H1 (cell line): ENCODE measurements at regions not wholly inside any gene's neighbourhood (a gene's known extent, or its start where the extent isn't known, plus 50 kb on each side); places are given as distances from the start of the nearest gene placed in this dataset.

Source experiments
- CTCF ChIA-PET: fragments of 300-600 bp; sonication (Branson Sonifier 250); formaldehyde crosslinking; loops from one replicate; lab custom pipeline; 2021; ENCODE audit not compliant: partially characterized antibody; lab: Charles Lee
- POLR2A ChIA-PET: fragments of 300-600 bp; sonication (Branson Sonifier 250); formaldehyde crosslinking; loops from one replicate; lab custom pipeline; 2021; ENCODE audit warnings: inconsistent platforms; ENCODE audit not compliant: partially characterized antibody; lab: Charles Lee
- DNase-seq, 2 experiments: peaks; one replicate each; pipeline versions ENCODE4 v3.0.0 to v3.0.0-alpha.2; 2010 to 2022; ENCODE audit warnings: low spot score in 2 of 2, low read depth in 1 of 2, mixed read lengths in 1 of 2
- FAIRE-seq: peaks from 2 replicates; lab custom pipeline; 2011; peaks lifted over from hg19 to GRCh38; lab: Jason Lieb, UNC
- H2AFZ ChIP-seq: 2 replicates; pipeline ENCODE4 v1.8.1; 2012; ENCODE audit warnings: low read length, inconsistent platforms
- H2AK5ac ChIP-seq: 2 replicates; pipeline ENCODE4 v1.6.1; 2013; ENCODE audit warnings: low read depth, low read length
- H2BK120ac ChIP-seq: replicated peaks from 2 replicates; pipeline ENCODE3; 2013; ENCODE audit warnings: low read depth, low read length, inconsistent platforms
- H2BK12ac ChIP-seq: 2 replicates; pipeline ENCODE4 v1.6.1; 2013; ENCODE audit warnings: low read depth, low read length
- H2BK15ac ChIP-seq: 2 replicates; pipeline ENCODE4 v1.6.1; 2013; ENCODE audit warnings: low read length
- H2BK20ac ChIP-seq: 2 replicates; pipeline ENCODE4 v1.6.1; 2013; ENCODE audit warnings: low read length
- H2BK5ac ChIP-seq: 2 replicates; pipeline ENCODE4 v1.6.1; 2013; ENCODE audit warnings: low read depth, low read length
- H3K14ac ChIP-seq: 2 replicates; pipeline ENCODE4 v1.6.1; 2013; ENCODE audit warnings: inconsistent platforms; ENCODE audit not compliant: insufficient read length
- H3K18ac ChIP-seq: 2 replicates; pipeline ENCODE4 v1.6.1; 2013; ENCODE audit warnings: low read length; ENCODE audit errors: extremely low read depth
- H3K23ac ChIP-seq: 2 replicates; pipeline ENCODE4 v1.6.1; 2013; ENCODE audit warnings: inconsistent platforms; ENCODE audit not compliant: insufficient read length
- H3K23me2 ChIP-seq: 2 replicates; pipeline ENCODE4 v1.6.1; 2013; ENCODE audit warnings: low read depth, low read length
- H3K27ac ChIP-seq: 2 replicates; pipeline ENCODE4 v1.6.1; 2011; ENCODE audit warnings: low read depth, low read length, inconsistent platforms
- H3K27me3 ChIP-seq, 4 experiments: replicated peaks in 1 of 4; 1 replicate in 1 of 4; 2 replicates in 3 of 4; pipeline versions ENCODE4 v1.6.1 to v1.8.1; 2011 to 2013; ENCODE audit warnings: low read length in 3 of 4, mild to moderate bottlenecking in 3 of 4, inconsistent platforms in 2 of 4, mixed read lengths in 2 of 4, moderate library complexity in 1 of 4; ENCODE audit not compliant: control insufficient read depth in 3 of 4, insufficient read depth in 3 of 4; ENCODE audit errors: extremely low read depth in 1 of 4
- H3K36me3 ChIP-seq, 4 experiments: 2 replicates each; pipeline versions ENCODE4 v1.6.1 to v1.8.1; 2011 to 2013; ENCODE audit warnings: mild to moderate bottlenecking in 4 of 4, low read length in 3 of 4, moderate library complexity in 2 of 4, control low read depth in 1 of 4, inconsistent platforms in 1 of 4; ENCODE audit not compliant: insufficient read depth in 4 of 4, control insufficient read depth in 2 of 4
- H3K4ac ChIP-seq: replicated peaks from 2 replicates; pipeline ENCODE3; 2013; ENCODE audit warnings: low read length, low read depth, mixed read lengths, inconsistent platforms; ENCODE audit not compliant: insufficient read length
- H3K4me1 ChIP-seq, 4 experiments: replicated peaks in 1 of 4; 1 replicate in 1 of 4; 2 replicates in 3 of 4; pipeline versions ENCODE4 v1.6.1 to v1.8.1; 2011 to 2013; ENCODE audit warnings: low read length in 3 of 4, inconsistent platforms in 2 of 4, mixed read lengths in 1 of 4; ENCODE audit not compliant: insufficient read depth in 4 of 4, control insufficient read depth in 3 of 4
- H3K4me2 ChIP-seq, 2 experiments: 2 replicates each; pipeline versions ENCODE4 v1.6.1 to v1.8.1; 2011 to 2013; ENCODE audit warnings: low read depth in 2 of 2, low read length in 2 of 2, control low read depth in 1 of 2, inconsistent platforms in 1 of 2, mild to moderate bottlenecking in 1 of 2; ENCODE audit not compliant: insufficient read depth in 1 of 2
- H3K4me3 ChIP-seq, 4 experiments: fragments of 200-600, 300-600 bp in 1 of 4; sonication (generic), shearing (Covaris generic), sonication (Bioruptor Twin) in 1 of 4; 2 replicates each; pipeline versions ENCODE4 v1.5.1 to v1.8.1; 2011 to 2016; ENCODE audit warnings: low read length in 4 of 4, low read depth in 3 of 4, control low read depth in 2 of 4, inconsistent platforms in 2 of 4, mild to moderate bottlenecking in 2 of 4, mixed read lengths in 1 of 4, moderate library complexity in 1 of 4; ENCODE audit not compliant: insufficient read depth in 2 of 4; ENCODE audit errors: extremely low read depth in 1 of 4
- H3K56ac ChIP-seq: replicated peaks from 2 replicates; pipeline ENCODE3; 2013; ENCODE audit warnings: low read depth, mild to moderate bottlenecking, mixed read lengths, low read length, inconsistent platforms; ENCODE audit not compliant: insufficient read length
- H3K79me1 ChIP-seq: 2 replicates; pipeline ENCODE4 v1.6.1; 2013; ENCODE audit warnings: low read depth, low read length, control low read depth
- H3K79me2 ChIP-seq, 2 experiments: 2 replicates each; pipeline versions ENCODE4 v1.6.1 to v1.8.1; 2012 to 2013; ENCODE audit warnings: low read length in 2 of 2, mild to moderate bottlenecking in 2 of 2, inconsistent platforms in 1 of 2; ENCODE audit not compliant: insufficient read depth in 2 of 2, control insufficient read depth in 1 of 2
- H3K9ac ChIP-seq, 4 experiments: replicated peaks in 1 of 4; 1 replicate in 1 of 4; 2 replicates in 3 of 4; pipeline versions ENCODE4 v1.6.1 to v1.8.1; 2011 to 2013; ENCODE audit warnings: low read depth in 3 of 4, low read length in 3 of 4, control low read depth in 2 of 4, mild to moderate bottlenecking in 2 of 4, moderate library complexity in 2 of 4, inconsistent platforms in 1 of 4; ENCODE audit errors: extremely low read depth in 1 of 4
- H3K9me3 ChIP-seq, 2 experiments: 2 replicates each; pipeline versions ENCODE4 v1.6.1 to v1.8.1; 2012 to 2013; ENCODE audit warnings: mild to moderate bottlenecking in 2 of 2, moderate library complexity in 2 of 2, control low read depth in 1 of 2, inconsistent platforms in 1 of 2, low read depth in 1 of 2, low read length in 1 of 2, mixed read lengths in 1 of 2; ENCODE audit not compliant: insufficient read depth in 2 of 2
- H4K20me1 ChIP-seq, 2 experiments: replicated peaks in 1 of 2; 2 replicates each; pipeline versions ENCODE3 to v1.8.1; 2011 to 2013; ENCODE audit warnings: inconsistent platforms in 2 of 2, low read length in 2 of 2, mild to moderate bottlenecking in 1 of 2; ENCODE audit not compliant: insufficient read depth in 2 of 2, control insufficient read depth in 1 of 2
- H4K5ac ChIP-seq: 2 replicates; pipeline ENCODE4 v1.6.1; 2013; ENCODE audit warnings: low read length, low read depth, mixed read lengths, inconsistent platforms; ENCODE audit not compliant: insufficient read length
- H4K8ac ChIP-seq: 2 replicates; pipeline ENCODE4 v1.8.0; 2013; ENCODE audit warnings: mild to moderate bottlenecking, moderate library complexity, low read length, inconsistent platforms; ENCODE audit not compliant: insufficient read depth; ENCODE audit errors: extremely low read depth
- H4K91ac ChIP-seq: replicated peaks from 2 replicates; pipeline ENCODE3; 2013; ENCODE audit warnings: low read length, mixed read lengths, inconsistent platforms; ENCODE audit not compliant: insufficient read length
- CTBP2 ChIP-seq: IDR thresholded peaks from 2 replicates; pipeline ENCODE4 v1.7.0; 2011; ENCODE audit warnings: borderline replicate concordance, mild to moderate bottlenecking, moderate library complexity, mixed read lengths, low read length; ENCODE audit not compliant: insufficient read depth, insufficient read length
- GABPA ChIP-seq: IDR thresholded peaks from 2 replicates; pipeline ENCODE4 v1.6.1; 2011; ENCODE audit warnings: mild to moderate bottlenecking, low read length, moderate library complexity, borderline replicate concordance; ENCODE audit not compliant: insufficient read depth
- MAFK ChIP-seq: IDR thresholded peaks from 2 replicates; pipeline ENCODE4 v1.6.1; 2012; ENCODE audit warnings: low read depth, mild to moderate bottlenecking, improper control_type of control experiment, low read length
- RAD21 ChIP-seq, 2 experiments: IDR thresholded peaks in 1 of 2; conservative IDR thresholded peaks in 1 of 2; 2 replicates each; pipeline ENCODE4 v1.6.1; 2011; ENCODE audit warnings: low read depth in 2 of 2, low read length in 2 of 2, improper control_type of control experiment in 1 of 2, inconsistent platforms in 1 of 2, mild to moderate bottlenecking in 1 of 2, moderate library complexity in 1 of 2
- TAF1 ChIP-seq: IDR thresholded peaks from 2 replicates; pipeline ENCODE4 v1.6.1; 2011; ENCODE audit warnings: mild to moderate bottlenecking, low read depth, low read length
- WGBS, 2 experiments: shearing (Covaris generic) in 1 of 2; methylation state at CpG; one replicate each; pipeline versions ENCODE4 v1.1.6 to v1.1.7; 2013 to 2015; ENCODE audit warnings: low lambda C conversion rate in 2 of 2, mixed read lengths in 2 of 2, inconsistent platforms in 1 of 2, low coverage in 1 of 2, missing lambda C conversion rate in 1 of 2; ENCODE audit not compliant: insufficient replicate concordance in 2 of 2, insufficient coverage in 1 of 2, insufficient read length in 1 of 2; ENCODE audit errors: extremely low coverage in 1 of 2, missing lambda C conversion rate in 1 of 2; 5-methylcytosine and 5-hydroxymethylcytosine counted together

DNA sequence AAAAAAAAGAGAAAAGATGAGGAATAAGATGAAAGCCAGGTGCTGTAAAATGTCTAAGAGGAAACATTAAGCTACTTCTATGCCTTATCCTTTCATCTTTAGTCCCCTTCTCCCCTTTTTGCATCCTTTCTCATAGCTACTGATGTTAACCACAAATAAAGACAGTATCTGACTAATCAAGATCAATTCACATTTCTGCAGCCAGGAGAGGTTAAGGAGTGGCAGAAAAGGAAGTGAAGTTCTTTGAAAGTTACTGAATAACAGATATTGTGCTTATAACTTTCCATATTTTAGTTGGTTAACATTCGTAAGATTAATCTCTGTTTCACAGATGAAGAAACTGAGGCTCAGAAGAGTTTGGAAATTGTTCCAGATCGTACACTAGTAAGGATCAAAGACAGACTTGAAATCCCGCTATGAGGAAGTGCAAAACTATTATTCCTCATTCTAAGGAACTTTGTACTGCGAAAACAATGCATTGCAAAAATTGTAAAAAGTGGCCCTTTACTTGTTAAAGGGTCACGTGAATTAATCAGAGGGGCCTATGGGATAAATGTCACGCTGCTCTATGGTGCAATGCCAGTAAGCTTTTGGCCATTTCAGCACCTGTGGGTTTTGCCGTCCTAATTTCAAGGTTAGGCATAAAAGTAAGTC lies 117.7 kb upstream of the GRM7 start:
- CTCF ChIA-PET: interaction anchor here (0.6 to 0.7 kb wide), 2 partner anchors 326 to 372 kb away, joined by 3 read pairs; no protein-coding TSS in a partner anchor
- H2AFZ ChIP-seq: no peak overlapping the region
- H3K23me2 ChIP-seq: no peaks in the 10 kb centered on the region
- H3K4ac ChIP-seq: no peak overlapping the region
- no peaks in the 10 kb centered on the region for H3K27me3 ChIP-seq
- H2BK20ac ChIP-seq: no peak overlapping the region
- H3K18ac ChIP-seq: no peak overlapping the region
- H2BK12ac ChIP-seq: no peak overlapping the region
- H3K23ac ChIP-seq: no peak overlapping the region
- H3K27ac ChIP-seq: no peak overlapping the region
- H2BK15ac ChIP-seq: no peak overlapping the region
- no peaks in the 10 kb centered on the region for H3K79me2 ChIP-seq
- no peak for DNase-seq
- no peak overlapping the region for H3K56ac ChIP-seq
- no peaks in the 10 kb centered on the region for H3K79me1 ChIP-seq
- POLR2A ChIA-PET: no interaction called here
- no peak overlapping the region for H3K9ac ChIP-seq
- H3K14ac ChIP-seq: no peak overlapping the region
- H4K8ac ChIP-seq: no peak overlapping the region
- H4K5ac ChIP-seq: no peak overlapping the region
- TF ChIP-seq GABPA (no peak), MAFK (no peak), TAF1 (no peak), CTBP2 (no peak), RAD21 (IDR thresholded peaks at IDR 0.05 in 1 of 2, conservative IDR thresholded peaks at IDR 0.05 in 1 of 2; ENCODE audit: low read depth in 2 of 2, low read length in 2 of 2) (no peak)
- TF ChIP-seq, all 59 proteins: peak for 0
- no peak overlapping the region for H3K4me2 ChIP-seq
- no peak overlapping the region for H2BK5ac ChIP-seq
- H3K9me3 ChIP-seq: no peaks in the 10 kb centered on the region
- 94% methylated on average over 7 of the region's 7 CpGs; no CpG with 5 or more reads in 1 of the 2 experiments for WGBS, 2 experiments
- no peak overlapping the region for H4K91ac ChIP-seq
- H3K4me3 ChIP-seq: no peak overlapping the region
- H2BK120ac ChIP-seq: no peak overlapping the region
- no peak for FAIRE-seq
- H2AK5ac ChIP-seq: no peak overlapping the region
- H4K20me1 ChIP-seq: no peaks in the 10 kb centered on the region
- H3K36me3 ChIP-seq: no peaks in the 10 kb centered on the region
- H3K4me1 ChIP-seq: peaks cover 0 to 2% (median 1%) of the 10 kb centered on the region in 4 experiments; a peak in 2 of 7 replicates
